GM18498 (cell line): ENCODE measurements at regions not wholly inside any gene's neighbourhood (a gene's known extent, or its start where the extent isn't known, plus 50 kb on each side); places are given as distances from the start of the nearest gene placed in this dataset.

ENCODE experiments used
- ATAC-seq: cut with Tn5 transposase; IDR thresholded peaks from one replicate; pipeline ENCODE4 v1.9.1; 2021; ENCODE audit warnings: mild to moderate bottlenecking, moderate library complexity; ENCODE audit not compliant: unreplicated experiment

- ATAC-seq: peak; percentile 70
Observed at GRCh38 chr5:117681431-117682254, 1107.0 kb upstream of the SEMA6A start.

DNA sequence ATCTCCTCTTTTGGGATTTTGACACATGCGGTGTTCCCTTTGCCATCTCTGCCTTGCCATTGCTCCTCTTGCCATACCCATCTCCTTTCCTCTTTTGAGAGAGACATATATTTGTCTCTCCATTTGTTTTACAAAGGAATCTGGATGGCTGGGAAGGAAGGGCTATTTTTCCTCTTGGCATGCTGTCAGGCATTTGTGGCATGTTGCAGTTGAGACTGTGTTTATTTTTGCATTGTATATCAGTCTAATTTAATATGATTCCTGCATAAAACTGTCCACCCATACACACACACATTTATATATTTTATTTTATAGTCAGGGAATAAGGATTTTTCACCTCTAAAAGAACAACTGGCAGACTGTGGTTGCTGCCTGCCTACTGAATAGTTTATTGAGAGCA lies 1105.8 kb upstream of the SEMA6A start:
- no peak for ATAC-seq

DNA sequence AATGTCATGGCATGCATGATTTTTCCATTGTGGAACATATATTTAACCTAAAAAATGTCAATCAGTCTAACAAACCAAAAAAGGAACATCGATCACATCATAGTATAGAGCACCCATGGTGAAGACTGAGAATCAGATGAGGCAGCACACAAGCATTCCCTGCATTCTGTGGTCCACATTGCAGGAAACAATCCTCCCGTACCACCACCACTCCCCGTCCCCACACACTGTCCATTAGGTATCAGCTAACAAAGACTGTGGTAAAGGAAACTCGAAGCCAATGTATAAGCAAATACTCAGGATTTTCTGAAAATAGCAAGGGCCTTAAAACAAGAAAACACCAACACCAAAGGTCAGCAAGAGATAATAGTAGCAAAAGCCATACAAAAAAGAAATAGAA lies 1104.4 kb upstream of the SEMA6A start:
- no peak for ATAC-seq

- no peak for ATAC-seq
Observed at GRCh38 chr5:117675646-117676045, 1101.0 kb upstream of the SEMA6A start.

GRCh38 chr5:117671551-117671950 lies 1096.9 kb upstream of the SEMA6A start:
- no peak for ATAC-seq

DNA sequence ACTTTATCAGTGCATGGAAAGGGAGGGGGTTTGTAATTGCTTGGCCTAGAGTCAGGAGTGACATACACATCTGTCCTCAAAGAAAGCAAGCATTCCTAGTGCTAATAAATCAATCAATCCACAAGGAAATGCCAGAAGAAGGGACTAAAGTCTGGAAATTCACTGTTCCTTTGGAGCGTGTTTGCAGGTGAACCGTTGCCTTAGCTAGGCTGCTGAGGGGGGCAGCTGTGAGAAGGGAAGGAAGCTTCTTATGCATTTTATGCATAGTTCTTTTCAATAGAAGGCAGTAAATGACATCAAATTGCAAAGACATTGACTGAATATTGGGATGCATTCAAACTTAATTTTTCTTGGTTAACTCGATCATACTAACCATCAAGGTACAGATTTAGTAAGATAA lies 1092.5 kb upstream of the SEMA6A start:
- ATAC-seq: no peak

DNA sequence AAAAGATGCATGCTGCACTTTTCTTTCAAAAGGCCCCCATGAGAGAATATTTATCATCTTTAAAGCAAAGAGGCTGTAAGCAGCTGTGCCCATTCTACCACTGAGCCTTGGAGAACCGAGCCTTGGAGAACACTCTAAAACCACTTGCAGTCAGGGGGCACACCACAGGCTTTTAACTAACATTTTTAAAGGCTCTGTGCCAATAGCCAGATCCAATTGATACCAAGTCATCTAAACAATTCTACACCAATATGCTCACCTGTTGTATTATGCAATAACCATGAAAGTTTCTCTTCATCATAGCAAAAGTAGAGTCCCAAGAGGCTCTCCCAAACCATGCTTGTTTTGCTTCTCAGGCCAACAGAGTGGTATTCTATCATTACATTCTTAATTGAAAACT lies 1090.5 kb upstream of the SEMA6A start:
- no peak for ATAC-seq

- ATAC-seq: no peak
Observed at GRCh38 chr5:117662361-117662760, 1087.7 kb upstream of the SEMA6A start.

DNA sequence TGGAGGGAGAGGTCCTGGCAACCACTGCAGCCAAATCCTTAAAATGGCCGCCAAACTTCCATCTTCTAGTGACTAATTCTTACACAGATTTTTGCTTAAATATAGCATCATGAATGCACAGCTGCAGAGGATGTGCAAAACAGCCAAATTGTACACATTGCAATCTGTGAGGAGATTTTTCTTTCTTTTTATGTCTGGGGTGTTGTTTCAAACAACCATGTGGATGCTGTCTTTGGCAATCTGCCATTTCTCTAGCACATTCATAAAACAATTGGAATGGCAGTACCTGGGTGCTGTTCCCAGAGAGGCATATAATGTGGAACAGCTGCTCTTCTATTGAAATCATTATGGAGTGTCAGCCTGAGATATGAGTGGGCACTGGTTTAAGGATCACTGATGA lies 1082.9 kb upstream of the SEMA6A start:
- ATAC-seq: no peak

DNA sequence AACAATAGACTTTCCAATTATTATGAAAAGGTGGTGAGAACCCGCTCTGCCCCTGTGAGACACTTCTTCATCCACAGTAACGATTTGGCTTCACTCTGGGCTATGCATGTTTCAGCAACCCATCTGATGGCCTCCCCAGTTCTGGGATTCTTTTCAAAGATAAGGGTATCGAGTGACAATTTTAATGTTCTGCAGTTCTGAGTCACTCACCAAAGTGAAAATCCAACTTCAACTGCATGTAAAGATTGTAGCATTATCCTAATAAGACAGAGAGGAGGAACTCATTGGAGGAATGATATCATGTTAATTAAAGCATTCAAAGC lies 1078.3 kb upstream of the SEMA6A start:
- ATAC-seq: no peak

DNA sequence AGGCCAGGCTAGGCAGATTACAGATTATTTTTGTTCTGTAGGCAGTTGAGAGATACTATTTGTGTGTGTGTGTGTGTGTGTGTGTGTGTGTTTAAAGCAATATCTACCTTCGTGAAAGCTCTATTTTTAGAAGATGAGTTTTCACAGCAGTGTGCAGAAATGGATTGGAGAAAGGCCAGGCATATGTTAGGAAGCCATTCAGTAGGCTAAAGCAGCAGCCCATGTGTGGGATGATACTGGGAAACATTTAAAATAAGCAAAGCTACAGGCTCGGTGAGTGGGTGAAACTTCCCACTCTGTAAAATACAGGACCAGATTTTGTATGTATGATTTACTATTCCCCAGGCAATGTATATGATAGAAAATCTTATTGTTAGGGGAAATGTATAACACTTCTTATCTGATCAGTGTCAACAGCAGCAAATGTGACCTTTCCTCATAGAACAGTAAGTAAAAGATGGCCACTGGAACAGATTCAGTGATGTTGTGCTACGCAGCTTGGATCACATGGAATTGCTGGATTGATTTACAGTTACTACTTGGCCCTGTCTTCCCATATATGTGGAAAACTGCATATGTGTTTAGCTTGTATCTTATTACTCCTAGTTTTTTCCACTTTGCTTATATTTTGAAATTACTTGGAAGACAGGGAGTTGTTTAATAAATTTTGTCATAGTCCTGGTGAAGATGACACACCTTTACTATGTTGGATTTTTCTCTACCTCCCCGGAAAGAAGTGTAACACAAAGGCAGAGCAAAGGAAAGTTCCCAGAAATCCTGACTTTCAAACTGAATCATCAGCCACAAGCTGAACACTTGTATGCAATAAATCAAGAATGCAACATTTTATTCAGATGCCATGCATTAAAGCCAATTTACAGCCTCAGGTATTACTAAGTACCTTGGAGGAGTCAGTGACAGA lies 1077.7 kb upstream of the SEMA6A start:
- no peak for ATAC-seq

- no peak for ATAC-seq
Observed at GRCh38 chr5:117649821-117650220, 1075.2 kb upstream of the SEMA6A start.

DNA sequence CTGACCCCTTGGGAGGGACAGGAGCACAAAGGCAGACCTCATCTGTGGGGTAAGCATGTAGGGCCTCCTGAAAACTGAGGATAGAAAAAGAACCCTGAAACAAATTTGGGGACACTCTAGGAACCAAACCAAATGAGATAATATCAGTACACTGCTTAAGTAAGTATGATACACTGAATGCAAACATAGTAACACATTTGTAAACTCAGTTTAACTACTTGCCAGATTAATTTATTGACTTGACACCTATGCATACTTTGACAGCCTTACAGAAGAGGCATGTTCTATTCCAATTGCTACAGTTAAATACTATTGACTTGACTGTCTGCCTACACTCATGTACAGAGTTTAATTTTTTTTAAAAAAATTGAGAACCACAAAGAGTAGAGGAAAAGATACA lies 1070.8 kb upstream of the SEMA6A start:
- no peak for ATAC-seq

DNA sequence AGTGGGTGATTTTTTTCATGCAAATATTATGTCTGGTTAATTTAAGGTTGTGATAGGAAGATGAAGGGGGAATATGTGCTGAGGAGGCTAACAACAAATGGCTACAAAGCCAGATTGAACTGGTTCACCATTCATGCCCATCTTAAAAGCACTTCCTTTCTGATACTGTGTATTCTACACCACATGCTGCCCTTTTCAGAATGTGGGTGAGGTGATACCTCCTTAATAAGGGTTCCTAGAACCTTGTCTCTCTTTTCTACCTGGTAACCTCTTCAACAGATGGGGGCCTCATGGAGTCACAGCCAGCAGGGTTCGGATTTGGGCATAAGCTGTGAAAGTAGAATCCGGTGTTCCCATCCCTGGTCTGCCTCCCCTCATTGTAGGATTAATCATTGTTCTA lies 1064.0 kb upstream of the SEMA6A start:
- no peak for ATAC-seq

DNA sequence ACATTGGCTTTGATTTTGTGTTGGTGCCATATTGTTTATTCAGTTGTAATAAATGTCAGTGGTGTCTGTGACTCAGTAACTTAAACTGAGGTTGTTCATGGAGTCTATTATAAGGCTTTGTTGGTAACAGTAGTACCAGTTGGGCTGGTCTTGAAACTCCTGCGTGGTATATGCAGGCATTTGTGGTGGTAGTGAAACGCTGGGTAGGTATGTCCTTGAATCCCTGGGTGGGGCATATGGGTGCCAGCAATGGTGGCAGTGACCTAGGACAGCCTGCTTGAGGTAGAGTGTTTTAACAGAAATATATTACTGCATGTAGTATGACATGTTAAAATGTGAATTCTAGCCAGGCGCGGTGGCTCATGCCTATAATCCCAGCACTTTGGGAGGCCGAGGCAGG lies 1058.5 kb upstream of the SEMA6A start:
- ATAC-seq: no peak

DNA sequence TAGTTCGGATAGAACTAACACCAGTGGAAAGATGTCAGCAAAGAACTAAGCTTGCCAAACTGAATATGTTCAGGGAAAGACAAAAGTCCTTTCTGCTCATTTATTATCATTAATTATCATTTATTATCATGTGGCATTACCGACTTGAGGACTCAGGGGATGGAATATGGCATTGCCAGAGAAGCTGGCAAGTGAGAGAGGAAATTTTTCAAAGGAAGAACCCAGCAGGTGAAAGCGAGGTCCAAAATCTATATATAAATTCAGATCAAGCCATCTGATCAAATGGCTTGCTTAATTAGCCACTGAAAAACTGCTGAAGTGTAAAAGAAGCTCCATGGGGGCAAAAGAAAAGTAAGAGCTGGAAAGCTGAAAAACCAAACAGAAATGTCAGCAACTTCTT lies 1049.6 kb upstream of the SEMA6A start:
- no peak for ATAC-seq

DNA sequence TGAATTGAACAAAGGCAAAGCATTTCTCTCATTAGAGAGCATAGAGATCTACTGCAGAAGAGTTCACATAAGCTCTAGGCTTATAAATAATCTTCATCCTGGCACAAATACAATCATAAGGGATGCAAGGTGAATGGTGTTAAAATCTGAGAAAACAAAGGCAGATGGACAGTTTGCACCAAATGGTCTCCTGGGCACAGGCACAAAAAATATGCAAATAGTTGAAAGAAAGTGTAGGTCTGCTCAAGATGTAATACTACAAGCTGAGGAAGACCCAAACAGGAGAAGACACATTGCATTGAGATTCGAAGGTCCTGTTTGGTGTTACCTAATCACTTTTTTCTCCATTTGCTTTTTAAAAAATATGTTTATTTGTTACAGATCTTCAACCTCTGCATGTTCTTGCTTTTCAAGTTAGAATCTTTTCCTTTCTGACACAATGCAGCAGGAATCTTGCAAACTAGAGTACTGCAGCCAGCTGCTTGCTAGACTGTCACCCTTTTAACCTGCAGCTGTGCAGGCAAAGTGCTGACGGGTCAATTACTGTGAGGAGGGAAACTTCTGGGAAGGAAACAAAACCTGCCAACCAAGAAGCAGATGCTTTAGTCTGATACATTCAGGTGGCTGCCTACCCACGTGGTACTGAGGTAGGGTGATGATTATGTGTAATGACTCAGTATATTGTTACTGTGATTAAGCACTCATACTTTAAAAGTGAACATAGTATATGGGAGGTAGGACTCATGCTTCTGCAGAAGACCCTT lies 1048.6 kb upstream of the SEMA6A start:
- no peak for ATAC-seq

GRCh38 chr5:117621921-117622320 lies 1047.3 kb upstream of the SEMA6A start:
- ATAC-seq: no peak

DNA sequence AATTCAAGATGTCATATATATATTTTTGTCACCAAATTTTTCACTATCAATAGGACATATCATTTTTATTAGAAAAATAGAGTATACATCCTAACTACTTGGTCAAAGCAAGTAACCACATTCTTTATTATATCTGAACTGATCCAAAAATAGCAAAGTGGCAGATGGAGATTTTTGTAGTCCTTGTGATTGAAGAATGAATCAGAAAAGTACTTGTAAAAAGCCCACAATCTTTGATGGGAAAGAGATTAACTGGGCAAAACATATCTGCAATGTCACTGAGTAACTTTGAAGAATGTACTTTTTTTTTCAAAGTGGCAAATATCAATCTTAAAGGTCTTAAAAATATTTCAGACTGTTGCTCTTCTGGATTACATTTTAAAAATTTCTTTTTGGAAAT lies 1040.6 kb upstream of the SEMA6A start:
- no peak for ATAC-seq

GRCh38 chr5:117614408-117614807 lies 1039.8 kb upstream of the SEMA6A start:
- ATAC-seq: no peak

- no peak for ATAC-seq
Observed at GRCh38 chr5:117604845-117605244, 1030.2 kb upstream of the SEMA6A start.
